ENCODE measurements at regions not wholly inside any gene's neighbourhood (a gene's known extent, or its start where the extent isn't known, plus 50 kb on each side); places are given as distances from the start of the nearest gene placed in this dataset.
"Not testable (repeated sequence)": the region's sequence is repeated elsewhere in the genome, so short reads cannot be mapped to it uniquely, and the experiment has no call there.

- DNase-seq, result no peak
Measured at GRCh38 chr11:89545691-89546090, 54.5 kb upstream of the NOX4 start.

- not testable (repeated sequence) for DNase-seq
Measured at GRCh38 chr11:89555781-89556180, 64.6 kb upstream of the NOX4 start.

GRCh38 chr11:89556731-89557707 lies 65.8 kb upstream of the NOX4 start:
- DNase-seq, result not testable (repeated sequence)

GRCh38 chr11:89560598-89560997 lies 69.4 kb upstream of the NOX4 start:
- not testable (repeated sequence) for DNase-seq

GRCh38 chr11:89562731-89563130 lies 71.6 kb upstream of the NOX4 start:
- DNase-seq, result not testable (repeated sequence)

GRCh38 chr11:89566972-89567371 lies 75.8 kb upstream of the NOX4 start:
- no peak for DNase-seq

- not testable (repeated sequence) for DNase-seq
Measured at GRCh38 chr11:89569387-89569786, 78.2 kb upstream of the NOX4 start.

GRCh38 chr11:89571706-89572105 lies 80.5 kb upstream of the NOX4 start:
- not testable (repeated sequence) for DNase-seq

GRCh38 chr11:89575846-89576245 lies 84.7 kb upstream of the NOX4 start:
- DNase-seq, result not testable (repeated sequence)

- not testable (repeated sequence) for DNase-seq
Measured at GRCh38 chr11:89577428-89577827, 86.3 kb upstream of the NOX4 start.

GRCh38 chr11:89583580-89583979 lies 92.4 kb upstream of the NOX4 start:
- no peak for DNase-seq

GRCh38 chr11:89585046-89585445 lies 93.9 kb upstream of the NOX4 start:
- DNase-seq, result peak; percentile 79

GRCh38 chr11:89585471-89585870 lies 94.3 kb upstream of the NOX4 start:
- DNase-seq, result not testable (repeated sequence)

GRCh38 chr11:89589413-89589812 lies 98.2 kb upstream of the NOX4 start:
- peak; percentile 64 for DNase-seq

GRCh38 chr11:89590008-89590632 lies 98.9 kb upstream of the NOX4 start:
- peak; percentile 97 for DNase-seq

GRCh38 chr11:89601263-89601662 lies 108.8 kb upstream of the TRIM77 start:
- not testable (repeated sequence) for DNase-seq

GRCh38 chr11:89604281-89604680 lies 105.8 kb upstream of the TRIM77 start:
- no peak for DNase-seq

GRCh38 chr11:89606845-89607244 lies 103.3 kb upstream of the TRIM77 start:
- not testable (repeated sequence) for DNase-seq

- DNase-seq, result not testable (repeated sequence)
Measured at GRCh38 chr11:89607497-89607896, 102.6 kb upstream of the TRIM77 start.

GRCh38 chr11:89608234-89608966 lies 101.7 kb upstream of the TRIM77 start:
- peak; percentile 70 for DNase-seq

- peak; percentile 70 for DNase-seq
Measured at GRCh38 chr11:89612096-89612495, 98.0 kb upstream of the TRIM77 start.

GRCh38 chr11:89613911-89614310 lies 96.2 kb upstream of the TRIM77 start:
- no peak for DNase-seq

- peak; percentile 82 for DNase-seq
Measured at GRCh38 chr11:89614428-89614827, 95.7 kb upstream of the TRIM77 start.
